ENCODE measurements at regions not wholly inside any gene's neighbourhood (a gene's known extent, or its start where the extent isn't known, plus 50 kb on each side); places are given as distances from the start of the nearest gene placed in this dataset.

- TF ChIP-seq PRPF4 (IDR thresholded peaks at IDR 0.05; ENCODE audit: low read depth, low read length, poor library complexity, severe bottlenecking) (no peak), PTBP1 (IDR thresholded peaks at IDR 0.05; ENCODE audit: low read depth, low read length, poor library complexity, severe bottlenecking) (no peak), ZNF782 (CRISPR knock-in tag; IDR thresholded peaks at IDR 0.05; ENCODE audit: borderline replicate concordance) (no peak), ZBTB42 (CRISPR knock-in tag; IDR thresholded peaks at IDR 0.05) (no peak), ZNF121 (CRISPR knock-in tag; IDR thresholded peaks at IDR 0.05) (no peak), ZNF768 (CRISPR knock-in tag; IDR thresholded peaks at IDR 0.05) (no peak), TMF1 (CRISPR knock-in tag; IDR thresholded peaks at IDR 0.05; ENCODE audit: low read depth) (no peak)
Observed at GRCh38 chr3:87442470-87442869, 166.1 kb upstream of the POU1F1 start.

Data from HepG2 (cell line).